Astrocyte of the cerebellum (primary cell): ENCODE measurements at regions not wholly inside any gene's neighbourhood (a gene's known extent, or its start where the extent isn't known, plus 50 kb on each side); places are given as distances from the start of the nearest gene placed in this dataset.

ENCODE experiments used
- DNase-seq: peaks from one replicate; pipeline ENCODE4 v3.0.0-alpha.2; 2011; ENCODE audit warnings: low read depth
- H3K4me3 ChIP-seq: 2 replicates; pipeline ENCODE4 v1.5.1; 2011; ENCODE audit warnings: mild to moderate bottlenecking, low read depth, low read length, moderate library complexity
- in situ Hi-C: cut with HindIII; loops from 2 replicates; pipeline ENCODE4 v1.10.0; 2017; ENCODE audit warnings: low sequenced_read_pairs
- TF ChIP-seq, protein P1 (sequence below): IDR thresholded peaks from 2 replicates; pipeline ENCODE4 v1.5.1; 2012; ENCODE audit warnings: low read length, low read depth, moderate library complexity, mild to moderate bottlenecking; ENCODE audit errors: missing control alignments

DNA sequence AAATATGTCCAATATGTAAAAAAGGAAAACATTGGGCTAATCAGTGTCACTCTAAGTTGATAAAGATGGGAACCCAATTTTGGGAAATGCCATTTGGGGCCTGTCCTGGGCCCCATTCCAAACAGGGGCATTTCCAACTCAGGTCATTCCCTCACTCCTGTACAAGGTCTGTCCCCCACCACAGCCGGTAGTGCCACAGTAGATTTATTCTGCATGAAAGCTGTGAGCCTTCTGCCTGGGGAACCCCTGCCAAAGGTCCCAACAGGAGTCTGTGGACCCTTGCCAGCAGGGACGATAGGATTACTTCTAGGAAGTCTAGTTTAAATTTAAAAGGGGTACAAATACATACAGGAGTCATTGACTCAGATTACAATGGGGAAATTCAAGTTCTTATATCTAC, 317.6 kb upstream of the GNPDA2 start:
- TF ChIP-seq, protein P1, sequence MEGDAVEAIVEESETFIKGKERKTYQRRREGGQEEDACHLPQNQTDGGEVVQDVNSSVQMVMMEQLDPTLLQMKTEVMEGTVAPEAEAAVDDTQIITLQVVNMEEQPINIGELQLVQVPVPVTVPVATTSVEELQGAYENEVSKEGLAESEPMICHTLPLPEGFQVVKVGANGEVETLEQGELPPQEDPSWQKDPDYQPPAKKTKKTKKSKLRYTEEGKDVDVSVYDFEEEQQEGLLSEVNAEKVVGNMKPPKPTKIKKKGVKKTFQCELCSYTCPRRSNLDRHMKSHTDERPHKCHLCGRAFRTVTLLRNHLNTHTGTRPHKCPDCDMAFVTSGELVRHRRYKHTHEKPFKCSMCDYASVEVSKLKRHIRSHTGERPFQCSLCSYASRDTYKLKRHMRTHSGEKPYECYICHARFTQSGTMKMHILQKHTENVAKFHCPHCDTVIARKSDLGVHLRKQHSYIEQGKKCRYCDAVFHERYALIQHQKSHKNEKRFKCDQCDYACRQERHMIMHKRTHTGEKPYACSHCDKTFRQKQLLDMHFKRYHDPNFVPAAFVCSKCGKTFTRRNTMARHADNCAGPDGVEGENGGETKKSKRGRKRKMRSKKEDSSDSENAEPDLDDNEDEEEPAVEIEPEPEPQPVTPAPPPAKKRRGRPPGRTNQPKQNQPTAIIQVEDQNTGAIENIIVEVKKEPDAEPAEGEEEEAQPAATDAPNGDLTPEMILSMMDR = no peak
- DNase-seq = no peak
- no peak overlapping the region for H3K4me3 ChIP-seq
- in situ Hi-C loops = no loop called here

GRCh38 chr4:45036677-45037076, 310.3 kb upstream of the GNPDA2 start:
- DNase-seq = no peak
- no peak overlapping the region for H3K4me3 ChIP-seq
- TF ChIP-seq, protein P1 = no peak
- in situ Hi-C loops = no loop called here

DNA sequence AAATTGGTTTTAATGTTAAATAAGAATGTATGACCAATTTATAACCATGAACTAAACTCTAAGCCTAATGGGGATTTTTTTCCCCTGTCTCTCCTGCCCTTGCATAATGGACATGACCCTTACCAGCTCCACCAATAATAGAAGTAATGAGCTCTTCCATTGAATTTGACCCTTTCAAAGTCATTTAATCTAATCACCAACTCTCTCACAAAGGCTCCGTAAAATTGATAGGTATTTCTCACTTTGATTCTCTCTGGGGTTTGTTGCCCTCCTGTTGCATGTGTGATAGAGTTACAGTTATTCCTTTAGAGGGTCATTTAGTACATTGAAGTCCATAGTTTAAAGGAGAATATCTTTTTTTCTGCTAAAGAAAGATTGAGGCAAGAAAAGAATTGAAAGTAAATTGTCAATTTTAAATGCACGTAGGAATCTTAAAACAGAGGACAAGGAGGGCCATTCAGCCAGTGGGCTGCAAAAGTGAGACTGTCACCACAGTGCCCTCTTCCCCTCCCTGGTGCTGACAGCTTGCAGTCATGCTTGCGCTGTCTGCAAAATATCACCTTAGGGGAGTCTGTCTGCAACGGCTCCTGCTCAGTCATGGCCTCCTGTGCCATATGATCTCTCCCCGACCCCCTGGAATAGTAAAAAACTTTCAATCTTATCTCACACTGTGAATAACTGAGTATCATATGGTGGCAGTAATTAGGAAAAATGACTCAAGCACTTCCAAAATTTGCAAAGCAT, 307.5 kb upstream of the GNPDA2 start:
- no peak for DNase-seq
- no peak overlapping the region for H3K4me3 ChIP-seq
- TF ChIP-seq, protein P1 = no peak
- in situ Hi-C loops = no loop called here

GRCh38 chr4:45030059-45030458, 303.7 kb upstream of the GNPDA2 start:
- in situ Hi-C loops = no loop called here
- TF ChIP-seq, protein P1 = no peak
- H3K4me3 ChIP-seq = no peak overlapping the region
- no peak for DNase-seq

- TF ChIP-seq, protein P1 = no peak
- in situ Hi-C loops = no loop called here
- H3K4me3 ChIP-seq = no peak overlapping the region
- DNase-seq = no peak
These were observed 281.2 kb upstream of the GNPDA2 start for GRCh38 chr4:45007508-45007907.

- TF ChIP-seq, protein P1 = no peak
- in situ Hi-C loops = no loop called here
These were observed 279.7 kb upstream of the GNPDA2 start for GRCh38 chr4:45006078-45006477.

More at GRCh38 chr4:45006078-45006477, 279.7 kb upstream of the GNPDA2 start:
- no peak for DNase-seq
- H3K4me3 ChIP-seq = no peak overlapping the region
